Neural progenitor cell (in vitro differentiated cells): ENCODE measurements at regions not wholly inside any gene's neighbourhood (a gene's known extent, or its start where the extent isn't known, plus 50 kb on each side); places are given as distances from the start of the nearest gene placed in this dataset.
"Not testable (repeated sequence)": the region's sequence is repeated elsewhere in the genome, so short reads cannot be mapped to it uniquely, and the experiment has no call there.

Source experiments
- DNase-seq: peaks from one replicate; pipeline ENCODE4 v3.0.0-alpha.2; 2016; ENCODE audit warnings: low spot score
- H2AFZ ChIP-seq: fragments of 200-600 bp; sonication (generic); replicated peaks from 2 replicates; pipeline ENCODE4 v1.6.1; 2016; ENCODE audit warnings: antibody characterized with exemption
- H3F3A ChIP-seq: fragments of 200-600 bp; sonication (generic); 2 replicates; pipeline ENCODE4 v1.6.1; 2016; ENCODE audit warnings: antibody characterized with exemption, low read depth
- H3K27ac ChIP-seq: fragments of 200-600 bp; sonication (generic); 2 replicates; pipeline ENCODE4 v1.5.1; 2016; ENCODE audit warnings: mild to moderate bottlenecking
- H3K27me3 ChIP-seq: fragments of 200-600 bp; sonication (generic); 2 replicates; pipeline ENCODE4 v1.6.1; 2016; ENCODE audit warnings: mild to moderate bottlenecking, moderate library complexity
- H3K36me3 ChIP-seq: fragments of 200-600 bp; sonication (generic); 2 replicates; pipeline ENCODE4 v1.5.1; 2016
- H3K4me1 ChIP-seq: fragments of 200-600 bp; sonication (generic); 2 replicates; pipeline ENCODE4 v1.6.1; 2016; ENCODE audit warnings: mixed run types
- H3K4me2 ChIP-seq: fragments of 200-600 bp; sonication (generic); 2 replicates; pipeline ENCODE4 v1.6.1; 2016
- H3K4me3 ChIP-seq: fragments of 200-600 bp; sonication (generic); 2 replicates; pipeline ENCODE4 v1.5.1; 2016
- H3K79me2 ChIP-seq: fragments of 200-600 bp; sonication (generic); 2 replicates; pipeline ENCODE4 v1.6.1; 2016; ENCODE audit warnings: low read depth
- H3K9ac ChIP-seq: fragments of 200-600 bp; sonication (generic); 2 replicates; pipeline ENCODE4 v1.6.1; 2016
- H3K9me3 ChIP-seq: fragments of 200-600 bp; sonication (generic); 2 replicates; pipeline ENCODE4 v1.5.1; 2016; ENCODE audit warnings: low read depth
- H4K20me1 ChIP-seq: fragments of 200-600 bp; sonication (generic); 2 replicates; pipeline ENCODE4 v1.6.1; 2016; ENCODE audit warnings: low read depth
- H3K27ac Mint-ChIP-seq: 3 replicates; pipeline ENCODE4 v1.8.0; 2021; ENCODE audit warnings: mixed read lengths
- H3K27me3 Mint-ChIP-seq: 2 replicates; pipeline ENCODE4 v1.8.0; 2022; ENCODE audit warnings: low read depth, mild to moderate bottlenecking, inconsistent platforms, moderate library complexity, mixed read lengths; ENCODE audit not compliant: insufficient read depth
- H3K36me3 Mint-ChIP-seq: 3 replicates; pipeline ENCODE4 v1.8.0; 2021; ENCODE audit warnings: mixed read lengths
- H3K4me1 Mint-ChIP-seq: 3 replicates; pipeline ENCODE4 v1.8.0; 2021; ENCODE audit warnings: mixed read lengths
- H3K4me3 Mint-ChIP-seq: 3 replicates; pipeline ENCODE4 v1.8.0; 2021; ENCODE audit warnings: mild to moderate bottlenecking, moderate library complexity, mixed read lengths
- H3K9me3 Mint-ChIP-seq: 3 replicates; pipeline ENCODE4 v1.8.0; 2020; ENCODE audit warnings: mixed read lengths
- CTCF ChIP-seq: fragments of 200-600 bp; sonication (generic); IDR thresholded peaks from 2 replicates; pipeline ENCODE4 v1.5.1; 2017; ENCODE audit warnings: antibody characterized with exemption, mild to moderate bottlenecking
- EZH2 ChIP-seq: fragments of 200-600 bp; sonication (generic); IDR thresholded peaks from 2 replicates; pipeline ENCODE4 v1.6.1; 2017; ENCODE audit warnings: antibody characterized with exemption, mild to moderate bottlenecking, moderate library complexity
- EZH2phosphoT487 ChIP-seq: fragments of 200-600 bp; sonication (generic); IDR thresholded peaks from 2 replicates; pipeline ENCODE4 v1.6.1; 2017; ENCODE audit warnings: antibody characterized with exemption

DNA sequence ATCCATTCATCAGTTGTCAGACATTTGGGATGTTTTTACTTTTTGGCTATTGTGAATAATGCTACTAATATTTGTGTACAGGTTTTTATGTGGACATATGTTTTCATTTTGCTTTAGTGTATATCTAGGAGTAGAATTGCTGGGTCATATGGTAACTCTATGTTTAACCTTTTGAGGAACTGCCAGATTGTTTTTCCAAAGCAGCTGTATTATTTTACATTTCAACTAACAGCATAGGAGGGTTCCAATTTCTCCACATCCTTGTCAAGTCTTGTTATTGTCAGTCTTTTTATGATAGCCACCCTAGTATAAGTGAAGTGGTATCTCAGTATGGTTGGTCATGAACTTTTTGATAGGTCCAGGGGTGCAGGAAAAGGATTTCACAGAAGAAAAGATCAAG, 114.5 kb upstream of the FAM9C start:
- no peak for DNase-seq
- Histone ChIP-seq H3K36me3 (no peaks in the 10 kb centered on the region), H3K9ac (no peak overlapping the region), H3K9me3 (no peaks in the 10 kb centered on the region), H3K4me2 (no peak overlapping the region), H3K4me3 (no peak overlapping the region), H3K4me1 (peaks cover 17% of the 10 kb centered on the region), H3K79me2 (no peaks in the 10 kb centered on the region), H3K27me3 (no peaks in the 10 kb centered on the region), H2AFZ (no peak overlapping the region), H3K27ac (no peak overlapping the region), H4K20me1 (no peaks in the 10 kb centered on the region), H3F3A (peaks cover 4% of the 10 kb centered on the region)
- no peaks in the 10 kb centered on the region for H3K36me3 Mint-ChIP-seq
- H3K4me1 Mint-ChIP-seq: peaks cover 14% of the 10 kb centered on the region
- no peak overlapping the region for H3K4me3 Mint-ChIP-seq
- H3K9me3 Mint-ChIP-seq: peaks cover 12% of the 10 kb centered on the region
- TF ChIP-seq CTCF (no peak), EZH2 (no peak), EZH2phosphoT487 (no peak)
- no peak overlapping the region for H3K27ac Mint-ChIP-seq
- no peaks in the 10 kb centered on the region for H3K27me3 Mint-ChIP-seq

GRCh38 chrX:13155550-13155949, 111.1 kb upstream of the FAM9C start:
- H4K20me1 ChIP-seq, H3K27ac ChIP-seq, H3K4me3 Mint-ChIP-seq, H3K4me3 ChIP-seq, H3K36me3 Mint-ChIP-seq, H3K4me1 Mint-ChIP-seq, H3K9ac ChIP-seq, H3K36me3 ChIP-seq, H3K27me3 ChIP-seq, H3K27ac Mint-ChIP-seq, DNase-seq, H3K4me1 ChIP-seq, H3K79me2 ChIP-seq, H2AFZ ChIP-seq, H3K27me3 Mint-ChIP-seq, H3K9me3 ChIP-seq, H3F3A ChIP-seq, H3K4me2 ChIP-seq: not testable (repeated sequence)
- H3K9me3 Mint-ChIP-seq: peaks cover 25% of the 10 kb centered on the region

GRCh38 chrX:13153796-13154195, 109.4 kb upstream of the FAM9C start:
- Mint-ChIP-seq H3K4me1 (no peaks in the 10 kb centered on the region), H3K27me3 (peaks cover 3% of the 10 kb centered on the region), H3K27ac (no peak overlapping the region), H3K36me3 (no peaks in the 10 kb centered on the region), H3K9me3 (peaks cover 25% of the 10 kb centered on the region), H3K4me3 (no peak overlapping the region)
- Histone ChIP-seq H3K79me2 (no peaks in the 10 kb centered on the region), H3F3A (no peaks in the 10 kb centered on the region), H3K27me3 (no peaks in the 10 kb centered on the region), H3K4me2 (no peak overlapping the region), H3K36me3 (no peaks in the 10 kb centered on the region), H3K4me3 (no peak overlapping the region), H3K4me1 (no peaks in the 10 kb centered on the region), H3K9me3 (no peaks in the 10 kb centered on the region), H3K9ac (no peak overlapping the region), H4K20me1 (no peaks in the 10 kb centered on the region), H2AFZ (no peak overlapping the region), H3K27ac (no peak overlapping the region)
- TF ChIP-seq EZH2: no peak
- TF ChIP-seq CTCF: no peak
- TF ChIP-seq EZH2phosphoT487: no peak
- DNase-seq: no peak

- H2AFZ ChIP-seq: peak overlapping the region; percentile 99
- no peaks in the 10 kb centered on the region for H3F3A ChIP-seq
- H3K27me3 Mint-ChIP-seq: peaks cover 3% of the 10 kb centered on the region
- TF ChIP-seq EZH2 (no peak), CTCF (no peak), EZH2phosphoT487 (no peak)
- H3K9me3 Mint-ChIP-seq: peaks cover 30% of the 10 kb centered on the region
- no peak overlapping the region for H3K27ac ChIP-seq
- no peaks in the 10 kb centered on the region for H3K36me3 Mint-ChIP-seq
- no peaks in the 10 kb centered on the region for H3K9me3 ChIP-seq
- no peak overlapping the region for H3K27ac Mint-ChIP-seq
- no peak overlapping the region for H3K4me3 ChIP-seq
- no peaks in the 10 kb centered on the region for H3K79me2 ChIP-seq
- H3K4me3 Mint-ChIP-seq: no peak overlapping the region
- H3K36me3 ChIP-seq: no peaks in the 10 kb centered on the region
- no peak overlapping the region for H3K4me2 ChIP-seq
- H3K9ac ChIP-seq: no peak overlapping the region
- no peaks in the 10 kb centered on the region for H3K27me3 ChIP-seq
- DNase-seq: no peak
- no peaks in the 10 kb centered on the region for H3K4me1 Mint-ChIP-seq
- H4K20me1 ChIP-seq: no peaks in the 10 kb centered on the region
- H3K4me1 ChIP-seq: no peaks in the 10 kb centered on the region
Measured at GRCh38 chrX:13152518-13153185, 108.2 kb upstream of the FAM9C start.
